DND-41 (cell line): ENCODE measurements at regions not wholly inside any gene's neighbourhood (a gene's known extent, or its start where the extent isn't known, plus 50 kb on each side); places are given as distances from the start of the nearest gene placed in this dataset.

Experiments
- ATAC-seq: fragments of 200-7000 bp; cut with Tn5 transposase; 3 replicates; pipeline ENCODE4 v1.9.1; 2021; ENCODE audit warnings: low read depth; ENCODE audit not compliant: insufficient read depth
- DNase-seq: peaks from one replicate; pipeline ENCODE4 v3.0.0-alpha.2; 2020
- H2AFZ ChIP-seq: 2 replicates; pipeline ENCODE4 v1.6.0; 2012; ENCODE audit warnings: low read depth, low read length
- H3K27ac ChIP-seq: 2 replicates; pipeline ENCODE4 v1.5.1; 2012; ENCODE audit warnings: low read length, inconsistent platforms
- H3K27me3 ChIP-seq: fragments of 200-600 bp; sonication (generic); 2 replicates; pipeline ENCODE4 v1.6.0; 2012; ENCODE audit warnings: low read length, mild to moderate bottlenecking, inconsistent platforms; ENCODE audit not compliant: insufficient read depth, poor library complexity
- H3K36me3 ChIP-seq: 2 replicates; pipeline ENCODE4 v1.5.1; 2012; ENCODE audit warnings: low read length, inconsistent platforms; ENCODE audit not compliant: insufficient read depth
- H3K4me1 ChIP-seq: 2 replicates; pipeline ENCODE4 v1.5.1; 2012; ENCODE audit warnings: mild to moderate bottlenecking, low read length; ENCODE audit not compliant: insufficient read depth
- H3K4me2 ChIP-seq: 2 replicates; pipeline ENCODE4 v1.6.0; 2012; ENCODE audit warnings: mild to moderate bottlenecking, moderate library complexity, low read length, inconsistent platforms; ENCODE audit not compliant: insufficient read depth
- H3K4me3 ChIP-seq, 2 experiments: fragments of 200-600 bp in 1 of 2; shearing (Covaris generic) in 1 of 2; 2 replicates each; pipeline ENCODE4 v1.5.1; 2012 to 2016; ENCODE audit warnings: inconsistent platforms in 2 of 2, low read length in 2 of 2, mild to moderate bottlenecking in 2 of 2, low read depth in 1 of 2, moderate library complexity in 1 of 2
- H3K79me2 ChIP-seq: 2 replicates; pipeline ENCODE4 v1.6.0; 2012; ENCODE audit warnings: low read length, inconsistent platforms; ENCODE audit not compliant: insufficient read depth
- H3K9ac ChIP-seq: 2 replicates; pipeline ENCODE4 v1.6.0; 2012; ENCODE audit warnings: low read depth, mild to moderate bottlenecking, inconsistent platforms, low read length, moderate library complexity
- H3K9me3 ChIP-seq: 2 replicates; pipeline ENCODE4 v1.5.1; 2012; ENCODE audit warnings: low read length, moderate library complexity, mild to moderate bottlenecking, inconsistent platforms; ENCODE audit not compliant: insufficient read depth, severe bottlenecking
- H4K20me1 ChIP-seq: 2 replicates; pipeline ENCODE4 v1.6.0; 2012; ENCODE audit warnings: low read length; ENCODE audit not compliant: insufficient read depth
- EZH2 ChIP-seq: IDR thresholded peaks from 3 replicates; pipeline ENCODE4 v1.6.1; 2012; ENCODE audit warnings: borderline replicate concordance, low read depth, mild to moderate bottlenecking, moderate library complexity, low read length, inconsistent platforms; ENCODE audit not compliant: severe bottlenecking
- TF ChIP-seq, protein P1 (sequence below): IDR thresholded peaks from 2 replicates; pipeline ENCODE4 v1.5.1; 2012; ENCODE audit warnings: borderline replicate concordance, low read length, moderate library complexity, mild to moderate bottlenecking; ENCODE audit not compliant: poor library complexity, severe bottlenecking; ENCODE audit errors: extremely low read depth

GRCh38 chr13:47069133-47069532 lies 172.3 kb upstream of the HTR2A start:
- no peak for DNase-seq
- no peak for TF ChIP-seq EZH2
- TF ChIP-seq, protein P1, sequence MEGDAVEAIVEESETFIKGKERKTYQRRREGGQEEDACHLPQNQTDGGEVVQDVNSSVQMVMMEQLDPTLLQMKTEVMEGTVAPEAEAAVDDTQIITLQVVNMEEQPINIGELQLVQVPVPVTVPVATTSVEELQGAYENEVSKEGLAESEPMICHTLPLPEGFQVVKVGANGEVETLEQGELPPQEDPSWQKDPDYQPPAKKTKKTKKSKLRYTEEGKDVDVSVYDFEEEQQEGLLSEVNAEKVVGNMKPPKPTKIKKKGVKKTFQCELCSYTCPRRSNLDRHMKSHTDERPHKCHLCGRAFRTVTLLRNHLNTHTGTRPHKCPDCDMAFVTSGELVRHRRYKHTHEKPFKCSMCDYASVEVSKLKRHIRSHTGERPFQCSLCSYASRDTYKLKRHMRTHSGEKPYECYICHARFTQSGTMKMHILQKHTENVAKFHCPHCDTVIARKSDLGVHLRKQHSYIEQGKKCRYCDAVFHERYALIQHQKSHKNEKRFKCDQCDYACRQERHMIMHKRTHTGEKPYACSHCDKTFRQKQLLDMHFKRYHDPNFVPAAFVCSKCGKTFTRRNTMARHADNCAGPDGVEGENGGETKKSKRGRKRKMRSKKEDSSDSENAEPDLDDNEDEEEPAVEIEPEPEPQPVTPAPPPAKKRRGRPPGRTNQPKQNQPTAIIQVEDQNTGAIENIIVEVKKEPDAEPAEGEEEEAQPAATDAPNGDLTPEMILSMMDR = no peak
- ATAC-seq = no peak

GRCh38 chr13:47067306-47067705 lies 170.5 kb upstream of the HTR2A start:
- Histone ChIP-seq H3K27ac (no peak overlapping the region), H3K4me1 (no peaks in the 10 kb centered on the region), H3K4me3 (no peak overlapping the region), H3K79me2 (no peaks in the 10 kb centered on the region), H3K4me2 (no peak overlapping the region), H2AFZ (no peak overlapping the region), H3K9ac (no peak overlapping the region), H3K27me3 (peaks cover 2% of the 10 kb centered on the region), H3K36me3 (no peaks in the 10 kb centered on the region), H3K9me3 (no peaks in the 10 kb centered on the region), H4K20me1 (no peaks in the 10 kb centered on the region)
- TF ChIP-seq EZH2 = no peak
- TF ChIP-seq, protein P1 = no peak
- DNase-seq (no peak), ATAC-seq (no peak)

More at GRCh38 chr13:47069133-47069532, 172.3 kb upstream of the HTR2A start:
- Histone ChIP-seq H3K79me2 (no peaks in the 10 kb centered on the region), H3K9ac (no peak overlapping the region), H3K9me3 (no peaks in the 10 kb centered on the region), H3K36me3 (no peaks in the 10 kb centered on the region), H3K4me2 (no peak overlapping the region), H3K4me3 (no peak overlapping the region), H2AFZ (no peak overlapping the region), H3K4me1 (no peaks in the 10 kb centered on the region), H3K27ac (no peak overlapping the region), H4K20me1 (no peaks in the 10 kb centered on the region), H3K27me3 (peaks cover 2% of the 10 kb centered on the region)

DNA sequence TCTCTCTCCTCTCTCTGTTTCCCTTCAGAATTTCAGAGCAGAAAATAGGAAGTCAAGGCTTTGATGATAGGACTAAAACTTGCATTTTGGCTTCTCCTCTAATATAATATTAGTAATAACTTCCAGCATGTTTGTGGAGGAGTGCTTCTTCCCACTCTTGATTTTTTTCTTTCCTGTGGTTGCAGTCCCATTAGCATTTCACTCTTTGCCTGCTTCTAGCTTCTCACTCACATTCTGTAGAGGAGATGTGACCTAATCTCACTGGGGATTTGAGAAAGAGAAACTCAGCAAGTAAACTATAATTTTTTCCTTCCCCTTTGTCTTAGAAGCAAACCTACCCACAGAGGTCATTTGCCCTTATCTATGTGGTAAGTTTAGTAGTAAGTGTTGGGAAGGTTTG lies 169.4 kb upstream of the HTR2A start:
- TF ChIP-seq EZH2 = no peak
- TF ChIP-seq, protein P1 = no peak
- Histone ChIP-seq H2AFZ (no peak overlapping the region), H3K4me1 (no peaks in the 10 kb centered on the region), H3K36me3 (no peaks in the 10 kb centered on the region), H4K20me1 (no peaks in the 10 kb centered on the region), H3K27ac (no peak overlapping the region), H3K27me3 (peaks cover 2% of the 10 kb centered on the region), H3K4me2 (no peak overlapping the region), H3K79me2 (no peaks in the 10 kb centered on the region), H3K4me3 (no peak overlapping the region), H3K9me3 (no peaks in the 10 kb centered on the region), H3K9ac (no peak overlapping the region)
- ATAC-seq = no peak
- DNase-seq = no peak

DNA sequence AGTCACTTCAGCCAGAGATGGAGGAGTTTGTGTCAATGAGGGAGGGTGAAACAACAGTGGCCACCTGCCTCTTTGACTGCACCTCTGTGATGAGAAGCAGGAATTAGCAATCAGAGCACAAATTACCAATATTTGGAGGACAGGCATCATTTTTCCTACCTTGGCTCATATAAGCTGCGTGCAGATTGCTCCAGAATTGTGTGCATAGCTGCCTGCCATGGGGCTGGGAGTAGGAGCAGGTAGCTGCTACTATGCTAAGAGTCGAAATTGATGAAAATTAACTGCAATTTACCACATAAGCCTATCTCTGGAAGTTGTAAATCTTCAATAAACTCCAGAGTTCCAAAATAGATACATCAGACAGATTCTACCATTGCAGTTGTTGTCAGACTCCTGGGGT lies 167.5 kb upstream of the HTR2A start:
- H3K4me2 ChIP-seq = no peak overlapping the region
- no peak overlapping the region for H3K9ac ChIP-seq
- TF ChIP-seq EZH2 = no peak
- H3K27ac ChIP-seq = no peak overlapping the region
- H3K4me3 ChIP-seq = no peak overlapping the region
- DNase-seq (no peak), ATAC-seq (no peak)
- H2AFZ ChIP-seq = no peak overlapping the region
- H3K79me2 ChIP-seq = no peaks in the 10 kb centered on the region
- no peaks in the 10 kb centered on the region for H4K20me1 ChIP-seq
- no peaks in the 10 kb centered on the region for H3K9me3 ChIP-seq
- no peaks in the 10 kb centered on the region for H3K36me3 ChIP-seq
- no peaks in the 10 kb centered on the region for H3K27me3 ChIP-seq
- no peaks in the 10 kb centered on the region for H3K4me1 ChIP-seq
